ENCODE measurements at regions not wholly inside any gene's neighbourhood (a gene's known extent, or its start where the extent isn't known, plus 50 kb on each side); places are given as distances from the start of the nearest gene placed in this dataset.
"Not testable (repeated sequence)": the region's sequence is repeated elsewhere in the genome, so short reads cannot be mapped to it uniquely, and the experiment has no call there.

DNA sequence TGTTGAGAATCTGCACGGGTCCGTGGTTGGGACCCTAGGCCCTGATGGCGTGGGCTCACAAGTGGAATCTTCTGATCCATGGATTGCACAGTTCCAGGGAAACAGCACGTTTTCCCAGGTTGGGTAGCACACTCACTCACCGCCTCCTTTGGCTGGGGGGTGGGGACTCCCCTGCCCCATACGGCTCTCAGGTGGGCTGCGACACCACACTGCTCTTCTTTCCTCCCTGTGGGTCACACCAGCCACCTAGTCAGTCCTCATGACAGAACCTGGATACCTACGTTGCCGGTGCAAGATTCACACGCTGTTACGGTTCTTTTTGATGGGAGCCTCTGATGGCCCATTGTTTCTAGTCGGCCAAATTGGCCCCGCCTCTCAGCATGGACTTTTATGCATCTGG is 312.0 kb downstream of the MMUT start:
- no peak for DNase-seq (ENCODE audit: low spot score)
- TF ChIP-seq, protein P1, sequence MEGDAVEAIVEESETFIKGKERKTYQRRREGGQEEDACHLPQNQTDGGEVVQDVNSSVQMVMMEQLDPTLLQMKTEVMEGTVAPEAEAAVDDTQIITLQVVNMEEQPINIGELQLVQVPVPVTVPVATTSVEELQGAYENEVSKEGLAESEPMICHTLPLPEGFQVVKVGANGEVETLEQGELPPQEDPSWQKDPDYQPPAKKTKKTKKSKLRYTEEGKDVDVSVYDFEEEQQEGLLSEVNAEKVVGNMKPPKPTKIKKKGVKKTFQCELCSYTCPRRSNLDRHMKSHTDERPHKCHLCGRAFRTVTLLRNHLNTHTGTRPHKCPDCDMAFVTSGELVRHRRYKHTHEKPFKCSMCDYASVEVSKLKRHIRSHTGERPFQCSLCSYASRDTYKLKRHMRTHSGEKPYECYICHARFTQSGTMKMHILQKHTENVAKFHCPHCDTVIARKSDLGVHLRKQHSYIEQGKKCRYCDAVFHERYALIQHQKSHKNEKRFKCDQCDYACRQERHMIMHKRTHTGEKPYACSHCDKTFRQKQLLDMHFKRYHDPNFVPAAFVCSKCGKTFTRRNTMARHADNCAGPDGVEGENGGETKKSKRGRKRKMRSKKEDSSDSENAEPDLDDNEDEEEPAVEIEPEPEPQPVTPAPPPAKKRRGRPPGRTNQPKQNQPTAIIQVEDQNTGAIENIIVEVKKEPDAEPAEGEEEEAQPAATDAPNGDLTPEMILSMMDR (conservative IDR thresholded peaks at IDR 0.05; ENCODE audit: low read depth): no peak
- ChIA-PET CTCF (no interaction called here), POLR2A (ENCODE audit: low non-redundant PET) (no interaction called here)
- no peak overlapping the region for H3K27ac ChIP-seq

DNA sequence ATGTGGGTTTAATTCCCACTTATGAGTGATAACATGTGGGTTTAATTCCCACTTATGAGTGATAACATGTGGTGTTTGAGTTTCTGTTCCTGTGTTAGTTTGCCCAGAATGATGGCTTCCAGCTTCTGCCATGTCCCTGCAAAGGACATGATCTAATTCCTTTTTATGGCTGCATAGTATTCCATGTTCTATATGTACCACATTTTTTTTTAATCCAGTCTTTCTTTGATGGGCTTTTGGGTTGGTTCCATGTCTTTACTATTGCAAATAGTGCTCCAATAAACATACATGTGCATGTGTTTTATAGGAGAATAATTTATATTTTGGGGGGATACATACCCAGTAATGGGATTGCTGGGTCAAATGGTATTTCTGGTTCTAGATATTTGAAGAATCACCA is 317.8 kb downstream of the MMUT start:
- TF ChIP-seq, protein P1 (conservative IDR thresholded peaks at IDR 0.05; ENCODE audit: low read depth): no peak
- ChIA-PET CTCF (no interaction called here), POLR2A (ENCODE audit: low non-redundant PET) (no interaction called here)
- no peak overlapping the region for H3K27ac ChIP-seq
- DNase-seq (ENCODE audit: low spot score): no peak

DNA sequence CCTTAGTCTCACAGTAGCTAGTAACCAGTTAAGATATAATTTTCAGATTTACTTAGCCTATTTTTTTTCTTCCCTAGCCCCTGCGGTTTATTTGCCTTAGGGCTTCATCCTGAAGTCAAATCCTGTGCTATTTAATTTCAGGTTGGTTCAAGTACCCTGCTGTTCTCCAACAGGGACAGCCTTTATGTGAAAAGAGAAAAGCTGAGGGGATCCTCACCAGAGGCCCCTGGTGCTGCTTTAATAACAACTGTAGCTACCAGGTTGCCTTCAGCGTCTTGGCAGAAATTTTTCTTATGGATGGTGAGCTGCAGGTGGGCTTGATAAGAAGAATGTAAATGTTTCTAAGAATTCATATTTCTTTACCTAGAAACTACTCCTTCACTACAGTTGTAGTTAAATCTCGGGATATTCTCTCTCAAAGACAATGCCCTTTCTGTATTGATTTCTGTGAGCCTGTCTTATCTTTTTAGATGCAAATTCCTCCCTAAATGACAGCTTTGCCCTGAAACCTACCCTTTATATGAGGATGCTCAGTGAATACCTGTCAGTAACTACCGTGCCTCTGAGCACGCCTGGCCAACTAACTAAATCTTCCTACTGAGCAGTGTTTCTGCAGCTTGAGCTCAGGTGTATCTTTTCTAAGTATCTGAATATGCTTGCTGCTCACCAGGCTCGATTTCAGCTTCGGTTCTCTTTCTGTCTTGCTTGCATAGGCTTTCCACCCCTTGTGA is 320.5 kb downstream of the MMUT start:
- no peak for DNase-seq (ENCODE audit: low spot score)
- ChIA-PET POLR2A (ENCODE audit: low non-redundant PET) (no interaction called here), CTCF (no interaction called here)
- H3K27ac ChIP-seq: no peak overlapping the region
- TF ChIP-seq, protein P1 (conservative IDR thresholded peaks at IDR 0.05; ENCODE audit: low read depth): no peak

DNA sequence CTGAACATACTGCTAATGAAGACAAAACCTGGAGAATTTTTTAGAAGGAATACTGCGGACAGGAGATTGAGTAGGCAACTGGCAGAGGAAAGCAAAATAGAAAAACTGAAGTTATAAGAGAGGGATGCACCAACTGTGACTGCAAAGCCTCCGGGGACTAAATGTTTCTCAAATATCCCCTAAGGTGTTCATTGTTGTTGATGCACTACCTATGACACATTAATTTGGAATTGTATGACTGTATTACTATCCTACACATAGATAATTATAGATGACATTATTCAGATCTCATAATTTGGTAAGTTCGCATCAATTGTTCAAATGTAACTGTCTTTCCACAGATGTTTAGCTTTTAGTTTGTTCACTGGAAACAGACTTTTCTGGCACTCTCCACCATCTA is 341.1 kb downstream of the MMUT start:
- H3K27ac ChIP-seq: no peak overlapping the region
- CTCF ChIA-PET: interaction anchor here (0.6 kb wide), 1 partner anchor 165 kb away, joined by 3 read pairs; no protein-coding TSS in a partner anchor
- TF ChIP-seq, protein P1 (conservative IDR thresholded peaks at IDR 0.05; ENCODE audit: low read depth): no peak
- POLR2A ChIA-PET (ENCODE audit: low non-redundant PET): no interaction called here
- DNase-seq (ENCODE audit: low spot score): peak; percentile 15

DNA sequence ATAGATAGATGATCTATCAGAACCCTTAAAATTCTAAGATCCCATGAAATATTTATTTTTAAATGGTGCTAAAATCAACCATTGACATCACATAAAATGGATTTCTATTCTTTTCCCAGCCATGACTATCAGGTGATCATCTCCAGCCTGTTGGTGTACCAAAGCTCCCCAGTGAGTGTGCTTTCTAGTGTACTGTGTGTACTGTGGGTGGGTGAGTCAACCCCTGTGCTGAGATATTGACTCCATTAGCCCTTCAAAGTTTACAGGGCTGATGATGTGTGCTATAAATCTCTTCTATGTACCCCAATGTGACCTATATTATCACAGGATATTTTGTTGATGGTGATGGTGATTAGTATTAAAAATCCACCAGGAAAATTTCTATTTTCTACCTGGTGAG is 344.6 kb downstream of the MMUT start:
- TF ChIP-seq, protein P1 (conservative IDR thresholded peaks at IDR 0.05; ENCODE audit: low read depth): no peak
- no peak for DNase-seq (ENCODE audit: low spot score)
- ChIA-PET CTCF (no interaction called here), POLR2A (ENCODE audit: low non-redundant PET) (no interaction called here)
- H3K27ac ChIP-seq: no peak overlapping the region

DNA sequence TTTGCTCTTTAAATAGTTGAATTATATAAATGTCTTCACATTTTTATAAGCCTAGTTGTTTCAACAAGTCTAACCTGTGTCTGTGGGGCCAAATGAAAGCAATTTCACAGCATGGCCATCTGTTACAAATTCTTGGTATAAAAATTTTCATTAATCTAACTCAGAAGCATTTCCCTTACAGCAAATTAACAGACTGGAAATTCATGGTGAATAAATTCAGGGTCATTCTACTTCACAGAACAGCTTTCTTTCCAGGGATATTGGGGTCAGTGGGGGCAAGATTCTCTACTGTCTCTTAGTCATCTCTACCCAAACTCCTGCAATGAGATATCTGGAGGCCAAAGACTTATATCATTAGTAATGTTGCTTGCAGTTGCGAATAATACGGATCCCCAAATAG is 352.1 kb downstream of the MMUT start:
- ChIA-PET CTCF (no interaction called here), POLR2A (ENCODE audit: low non-redundant PET) (no interaction called here)
- TF ChIP-seq, protein P1 (conservative IDR thresholded peaks at IDR 0.05; ENCODE audit: low read depth): no peak
- H3K27ac ChIP-seq: no peak overlapping the region
- DNase-seq (ENCODE audit: low spot score): no peak

DNA sequence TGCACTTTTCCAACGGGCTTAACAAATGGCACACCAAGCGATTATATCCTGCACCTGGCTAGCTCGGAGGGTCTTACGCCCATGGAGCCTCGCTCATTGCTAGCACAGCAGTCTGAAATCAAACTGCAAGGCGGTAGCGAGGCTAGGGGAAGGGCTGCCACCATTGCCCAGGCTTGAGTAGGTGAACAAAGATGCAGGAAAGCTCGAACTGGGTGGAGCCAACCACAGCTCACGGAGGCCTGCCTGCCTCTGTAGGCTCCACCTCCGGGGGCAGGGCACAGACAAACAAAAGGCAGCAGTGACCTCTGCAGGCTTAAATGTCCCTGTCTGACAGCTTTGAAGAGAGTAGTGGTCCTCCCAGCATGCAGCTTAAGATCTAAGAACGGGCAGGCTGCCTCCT is 365.4 kb downstream of the MMUT start:
- CTCF ChIA-PET; H3K27ac ChIP-seq; POLR2A ChIA-PET (ENCODE audit: low non-redundant PET); DNase-seq (ENCODE audit: low spot score): not testable (repeated sequence)

All from RWPE1 (cell line).